Sigmoid colon (tissue), 6 donors: ENCODE measurements at regions not wholly inside any gene's neighbourhood (a gene's known extent, or its start where the extent isn't known, plus 50 kb on each side); places are given as distances from the start of the nearest gene placed in this dataset.

Experiments used
- DNase-seq: peaks from one replicate; pipeline ENCODE4 v3.0.0-alpha.2; 2019
- H3K27ac ChIP-seq, 4 donors: fragments of 200-600 bp; sonication (generic); one replicate each; pipeline ENCODE4 v1.5.1; 2016 to 2019; ENCODE audit warnings: mild to moderate bottlenecking in 1 of 4
- H3K27me3 ChIP-seq, 3 donors: fragments of 200-600 bp; sonication (generic); one replicate each; pipeline ENCODE4 v1.5.1; 2019; ENCODE audit warnings: mild to moderate bottlenecking in 1 of 3
- H3K36me3 ChIP-seq, 4 donors: fragments of 200-600 bp; sonication (generic); one replicate each; pipeline ENCODE4 v1.5.1; 2016 to 2019
- H3K4me1 ChIP-seq, 4 donors: fragments of 200-600 bp; sonication (generic); one replicate each; pipeline ENCODE4 v1.5.1; 2017 to 2019
- H3K4me3 ChIP-seq, 4 donors: fragments of 200-600 bp; sonication (generic); one replicate each; pipeline ENCODE4 v1.5.1; 2017 to 2019; ENCODE audit warnings: mild to moderate bottlenecking in 2 of 4, moderate library complexity in 1 of 4
- H3K9me3 ChIP-seq, 4 donors: fragments of 200-600 bp in 3 of 4; sonication (generic) in 3 of 4; one replicate each; pipeline versions ENCODE4 v1.5.1 to v1.6.1; 2013 to 2019
- EP300 ChIP-seq, 4 donors: sonication (generic); formaldehyde crosslinking; IDR thresholded peaks; one replicate each; pipeline ENCODE4 v1.6.1; 2017; ENCODE audit warnings: antibody characterized with exemption in 4 of 4
- POLR2A ChIP-seq, 2 donors: fragments of 450-650 bp; IDR thresholded peaks; one replicate each; pipeline ENCODE4 v1.6.1; 2016; ENCODE audit warnings: antibody characterized with exemption in 2 of 2, mild to moderate bottlenecking in 2 of 2, moderate library complexity in 2 of 2
- POLR2AphosphoS5 ChIP-seq, 4 donors: sonication (generic); formaldehyde crosslinking; IDR thresholded peaks; one replicate each; pipeline ENCODE4 v1.6.1; 2017; ENCODE audit warnings: antibody characterized with exemption in 4 of 4
- WGBS, 2 donors: extraction: QIAGEN DNeasy Blood & Tissue Kit; methylation state at CpG; one replicate each; pipeline ENCODE4 v1.1.7; 2013; 5-methylcytosine and 5-hydroxymethylcytosine counted together
- intact Hi-C: fragments of 100-400 bp; cut with DNase I; formaldehyde crosslinking; loops from one replicate; pipeline ENCODE4 v1.15.1; 2023
- TF ChIP-seq, protein P1 (sequence below), 4 experiments: fragments of 450-650 bp in 3 of 4; fragments of 200-600 bp in 1 of 4; IDR thresholded peaks; one replicate each; pipeline ENCODE4 v1.5.1; 2016 to 2019; ENCODE audit warnings: antibody characterized with exemption in 4 of 4, mild to moderate bottlenecking in 3 of 4, moderate library complexity in 2 of 4
- donor health status: healthy with polysubstance abuse.
- donor health status: healthy.

DNA sequence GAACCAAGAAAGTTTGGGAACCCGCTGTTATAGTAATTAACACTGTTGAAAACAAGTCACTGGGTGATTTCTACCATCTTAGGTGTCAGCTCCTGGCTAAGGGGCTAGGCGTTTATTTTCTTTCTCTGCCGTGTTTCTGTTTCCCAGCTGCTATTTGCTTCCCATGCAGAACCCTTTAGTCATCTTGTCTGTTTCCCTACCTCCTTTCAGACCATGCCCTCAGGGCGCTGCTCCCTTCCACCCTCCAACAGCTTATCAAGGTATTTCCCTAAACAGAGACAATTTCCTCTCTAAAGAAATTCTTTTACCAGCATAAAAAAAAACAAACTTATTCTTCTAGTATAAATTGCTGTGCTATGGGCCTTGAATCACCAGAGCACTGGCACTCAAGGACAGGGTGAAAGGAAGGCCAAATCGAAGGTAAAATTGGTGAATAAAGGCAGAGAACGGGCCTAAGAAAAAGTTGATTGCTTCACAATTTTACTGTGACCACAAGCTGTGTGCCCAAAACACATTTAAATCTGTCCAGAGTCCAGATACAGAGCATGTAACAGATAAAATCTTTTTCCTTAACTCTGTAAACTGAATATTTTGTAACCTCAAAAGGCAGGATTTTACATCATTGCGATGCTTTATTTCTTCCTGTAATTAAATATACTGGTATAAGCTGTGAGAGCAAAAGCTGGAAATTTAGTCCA, 319.2 kb downstream of the ZNF621 start:
- H3K27ac ChIP-seq: no peak overlapping the region
- H3K36me3 ChIP-seq: no peaks in the 10 kb centered on the region
- TF ChIP-seq EP300 (IDR thresholded peaks at IDR 0.05) (no peak), POLR2AphosphoS5 (IDR thresholded peaks at IDR 0.05) (no peak), POLR2A (IDR thresholded peaks at IDR 0.05) (no peak)
- TF ChIP-seq, protein P1, sequence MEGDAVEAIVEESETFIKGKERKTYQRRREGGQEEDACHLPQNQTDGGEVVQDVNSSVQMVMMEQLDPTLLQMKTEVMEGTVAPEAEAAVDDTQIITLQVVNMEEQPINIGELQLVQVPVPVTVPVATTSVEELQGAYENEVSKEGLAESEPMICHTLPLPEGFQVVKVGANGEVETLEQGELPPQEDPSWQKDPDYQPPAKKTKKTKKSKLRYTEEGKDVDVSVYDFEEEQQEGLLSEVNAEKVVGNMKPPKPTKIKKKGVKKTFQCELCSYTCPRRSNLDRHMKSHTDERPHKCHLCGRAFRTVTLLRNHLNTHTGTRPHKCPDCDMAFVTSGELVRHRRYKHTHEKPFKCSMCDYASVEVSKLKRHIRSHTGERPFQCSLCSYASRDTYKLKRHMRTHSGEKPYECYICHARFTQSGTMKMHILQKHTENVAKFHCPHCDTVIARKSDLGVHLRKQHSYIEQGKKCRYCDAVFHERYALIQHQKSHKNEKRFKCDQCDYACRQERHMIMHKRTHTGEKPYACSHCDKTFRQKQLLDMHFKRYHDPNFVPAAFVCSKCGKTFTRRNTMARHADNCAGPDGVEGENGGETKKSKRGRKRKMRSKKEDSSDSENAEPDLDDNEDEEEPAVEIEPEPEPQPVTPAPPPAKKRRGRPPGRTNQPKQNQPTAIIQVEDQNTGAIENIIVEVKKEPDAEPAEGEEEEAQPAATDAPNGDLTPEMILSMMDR (IDR thresholded peaks at IDR 0.05): no peak
- no peaks in the 10 kb centered on the region for H3K27me3 ChIP-seq
- H3K4me1 ChIP-seq: no peaks in the 10 kb centered on the region
- 84 to 87% methylated on average over 7 of the region's 7 CpGs for WGBS, 2 donors
- no peaks in the 10 kb centered on the region for H3K9me3 ChIP-seq
- no peak for DNase-seq
- no peak overlapping the region for H3K4me3 ChIP-seq
- intact Hi-C loops: no loop called here

DNA sequence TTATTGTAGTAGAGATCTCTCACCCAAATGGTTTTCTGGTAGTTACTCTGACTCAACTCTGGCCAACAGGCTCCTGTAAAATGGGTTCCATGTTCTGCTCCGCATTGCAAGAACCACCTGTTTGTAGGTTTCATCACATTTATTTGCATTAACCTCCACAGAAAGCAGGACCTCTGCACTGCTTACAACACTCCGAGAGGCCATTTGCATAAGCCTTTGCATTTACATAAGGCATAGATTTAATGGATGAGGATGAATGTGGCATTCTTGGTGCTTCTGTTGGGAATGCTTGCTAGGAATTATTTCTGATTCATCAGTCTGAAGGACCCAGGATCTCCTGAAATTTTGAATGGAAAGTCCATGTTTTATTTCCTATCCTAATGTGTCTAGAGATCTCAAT, 320.1 kb downstream of the ZNF621 start:
- Histone ChIP-seq H3K4me1 (no peaks in the 10 kb centered on the region), H3K9me3 (no peaks in the 10 kb centered on the region), H3K27me3 (no peaks in the 10 kb centered on the region), H3K27ac (no peak overlapping the region), H3K36me3 (no peaks in the 10 kb centered on the region), H3K4me3 (no peak overlapping the region)
- WGBS, 2 donors: 96 to 97% methylated on average over 2 of the region's 2 CpGs
- no peak for DNase-seq
- TF ChIP-seq POLR2AphosphoS5 (IDR thresholded peaks at IDR 0.05) (no peak), EP300 (IDR thresholded peaks at IDR 0.05) (no peak), POLR2A (IDR thresholded peaks at IDR 0.05) (no peak)
- TF ChIP-seq, protein P1 (IDR thresholded peaks at IDR 0.05): no peak
- intact Hi-C loops: no loop called here

DNA sequence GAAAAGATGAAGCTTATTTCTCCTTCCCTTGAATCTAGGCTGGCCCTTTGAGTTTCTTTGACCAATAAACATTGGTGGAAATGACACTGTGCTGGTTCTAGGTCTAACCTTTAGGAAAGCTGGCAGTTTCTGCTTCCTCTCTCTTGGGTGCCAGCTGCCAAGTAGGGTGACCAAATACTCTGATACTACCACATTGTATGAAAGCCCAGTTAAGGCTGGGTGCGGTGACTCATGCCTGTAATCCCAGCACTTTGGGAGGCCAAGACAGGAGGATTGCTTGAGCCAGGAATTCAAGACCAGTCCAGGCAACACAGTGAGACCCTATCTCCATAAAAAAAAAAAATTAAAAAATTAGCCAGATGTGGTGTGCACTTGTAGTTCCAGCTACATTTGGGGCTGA, 320.7 kb downstream of the ZNF621 start:
- no peak for DNase-seq

DNA sequence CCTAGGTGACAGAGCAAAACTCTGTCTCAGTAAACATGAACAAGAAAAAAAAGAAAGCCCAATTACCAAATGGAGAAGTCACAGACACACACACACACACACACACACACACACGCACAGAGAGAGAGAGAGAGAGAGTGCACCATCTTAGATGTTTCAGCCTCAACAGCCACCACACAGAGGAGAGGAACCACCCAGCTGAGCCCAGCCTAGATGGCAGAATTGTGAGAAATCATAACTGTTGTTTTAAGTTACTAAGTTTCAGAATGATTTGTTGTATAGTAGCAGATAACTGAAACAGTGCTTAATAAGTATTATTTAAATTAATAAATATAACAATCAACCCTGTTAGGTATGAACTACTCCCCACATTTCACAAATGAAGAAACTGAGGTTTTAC, 321.2 kb downstream of the ZNF621 start:
- intact Hi-C loops: no loop called here
- Histone ChIP-seq H3K27ac (no peak overlapping the region), H3K9me3 (no peaks in the 10 kb centered on the region), H3K4me1 (no peaks in the 10 kb centered on the region), H3K4me3 (no peak overlapping the region), H3K36me3 (no peaks in the 10 kb centered on the region), H3K27me3 (no peaks in the 10 kb centered on the region)
- TF ChIP-seq POLR2A (IDR thresholded peaks at IDR 0.05): no peak
- TF ChIP-seq, protein P1 (IDR thresholded peaks at IDR 0.05): no peak
- TF ChIP-seq POLR2AphosphoS5 (IDR thresholded peaks at IDR 0.05): no peak
- TF ChIP-seq EP300 (IDR thresholded peaks at IDR 0.05): no peak
- 39 to 57% methylated on average over 1 of the region's 1 CpG for WGBS, 2 donors
- no peak for DNase-seq

More for the DNA sequence above, 320.7 kb downstream of the ZNF621 start:
- WGBS, 2 donors: 96% methylated on average over 1 of the region's 1 CpG
- no peaks in the 10 kb centered on the region for H3K36me3 ChIP-seq
- H3K27me3 ChIP-seq: no peaks in the 10 kb centered on the region
- TF ChIP-seq, protein P1 (IDR thresholded peaks at IDR 0.05): no peak
- TF ChIP-seq EP300 (IDR thresholded peaks at IDR 0.05) (no peak), POLR2AphosphoS5 (IDR thresholded peaks at IDR 0.05) (no peak), POLR2A (IDR thresholded peaks at IDR 0.05) (no peak)
- no peaks in the 10 kb centered on the region for H3K9me3 ChIP-seq
- no peak overlapping the region for H3K4me3 ChIP-seq
- intact Hi-C loops: no loop called here
- H3K4me1 ChIP-seq: no peaks in the 10 kb centered on the region
- H3K27ac ChIP-seq: no peak overlapping the region

DNA sequence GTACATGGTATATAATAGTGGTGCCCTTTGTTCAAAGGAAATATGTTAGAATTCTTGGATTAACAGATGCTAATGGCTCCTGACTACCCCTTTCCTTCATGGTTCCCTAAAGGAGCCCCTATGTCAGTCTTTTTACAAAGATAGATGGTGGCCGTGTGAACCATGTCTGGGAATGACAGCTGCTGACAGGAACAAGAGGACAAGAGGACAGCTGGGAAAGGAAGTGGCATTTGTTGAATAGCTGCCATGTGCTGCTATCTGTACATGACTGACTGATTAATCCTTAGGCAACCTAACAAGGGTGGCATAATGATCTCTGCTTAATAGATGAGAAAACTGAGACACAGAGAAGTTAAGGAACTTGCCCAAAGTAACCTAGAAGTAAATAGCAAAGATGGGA, 321.7 kb downstream of the ZNF621 start:
- intact Hi-C loops: no loop called here
- 91% methylated on average over 1 of the region's 1 CpG for WGBS, 2 donors
- no peaks in the 10 kb centered on the region for H3K4me1 ChIP-seq
- no peaks in the 10 kb centered on the region for H3K27me3 ChIP-seq
- H3K36me3 ChIP-seq: no peaks in the 10 kb centered on the region
- no peak for DNase-seq
- TF ChIP-seq EP300 (IDR thresholded peaks at IDR 0.05): no peak
- TF ChIP-seq POLR2AphosphoS5 (IDR thresholded peaks at IDR 0.05): no peak
- no peak for TF ChIP-seq POLR2A (IDR thresholded peaks at IDR 0.05)
- TF ChIP-seq, protein P1 (IDR thresholded peaks at IDR 0.05): no peak
- no peak overlapping the region for H3K4me3 ChIP-seq
- H3K9me3 ChIP-seq: no peaks in the 10 kb centered on the region
- no peak overlapping the region for H3K27ac ChIP-seq
